SK-N-SH treated with all-trans-retinoic acid at 6 μM for 48 hours (cell line): ENCODE measurements at regions not wholly inside any gene's neighbourhood (a gene's known extent, or its start where the extent isn't known, plus 50 kb on each side); places are given as distances from the start of the nearest gene placed in this dataset.

ENCODE experiments used
- ATAC-seq: fragments of 200-7000 bp; cut with Tn5 transposase; 3 replicates; pipeline ENCODE4 v1.9.1; 2020; ENCODE audit warnings: mild to moderate bottlenecking, moderate library complexity
- ARNTL ChIP-seq: fragments of 450-650 bp; formaldehyde crosslinking; IDR thresholded peaks from 2 replicates; pipeline ENCODE4 v1.5.0; 2020; ENCODE audit warnings: low read depth, mild to moderate bottlenecking, moderate library complexity, borderline replicate concordance
- BACH2 ChIP-seq: fragments of 250-450 bp; sonication (Bioruptor Pico); IDR thresholded peaks from 2 replicates; pipeline ENCODE4 v1.9.0; 2021; ENCODE audit warnings: mild to moderate bottlenecking, borderline replicate concordance
- CSDC2 ChIP-seq: fragments of 250-450 bp; sonication (Bioruptor Pico); IDR thresholded peaks from 2 replicates; pipeline ENCODE4 v1.5.0; 2020; ENCODE audit warnings: mild to moderate bottlenecking, moderate library complexity
- ESRRG ChIP-seq: fragments of 250-450 bp; sonication (Bioruptor Pico); IDR thresholded peaks from 2 replicates; pipeline ENCODE4 v1.6.1; 2021; ENCODE audit warnings: mild to moderate bottlenecking
- GLIS3 ChIP-seq: fragments of 250-450 bp; sonication (Bioruptor Pico); IDR thresholded peaks from 2 replicates; pipeline ENCODE4 v1.5.0; 2020; ENCODE audit warnings: mild to moderate bottlenecking, moderate library complexity
- ISL1 ChIP-seq: fragments of 250-450 bp; sonication (Bioruptor Pico); IDR thresholded peaks from 2 replicates; pipeline ENCODE4 v2.1.2; 2022; ENCODE audit warnings: mild to moderate bottlenecking, moderate library complexity
- OSR1 ChIP-seq: fragments of 250-450 bp; sonication (Bioruptor Pico); IDR thresholded peaks from 2 replicates; pipeline ENCODE4 v1.8.0; 2022; ENCODE audit warnings: moderate library complexity, mild to moderate bottlenecking, inconsistent platforms
- PPARA ChIP-seq: fragments of 250-450 bp; sonication (Bioruptor Pico); IDR thresholded peaks from 2 replicates; pipeline ENCODE4 v1.5.0; 2020; ENCODE audit warnings: mild to moderate bottlenecking, borderline replicate concordance
- RARB ChIP-seq: fragments of 250-450 bp; sonication (Bioruptor Pico); IDR thresholded peaks from 2 replicates; pipeline ENCODE4 v1.8.0; 2021; ENCODE audit warnings: mild to moderate bottlenecking, moderate library complexity
- SNAI2 ChIP-seq: fragments of 250-450 bp; sonication (Bioruptor Pico); IDR thresholded peaks from 2 replicates; pipeline ENCODE4 v1.5.0; 2020; ENCODE audit warnings: mild to moderate bottlenecking, moderate library complexity
- TCF4 ChIP-seq: fragments of 250-450 bp; sonication (Bioruptor Pico); IDR thresholded peaks from 2 replicates; pipeline ENCODE4 v1.8.0; 2021; ENCODE audit warnings: mild to moderate bottlenecking, moderate library complexity, borderline replicate concordance
- TOX ChIP-seq: fragments of 250-450 bp; sonication (Bioruptor Pico); IDR thresholded peaks from 2 replicates; pipeline ENCODE4 v1.8.0; 2021; ENCODE audit warnings: mild to moderate bottlenecking, moderate library complexity, borderline replicate concordance
- ZC3H10 ChIP-seq: fragments of 250-450 bp; sonication (Bioruptor Pico); IDR thresholded peaks from 2 replicates; pipeline ENCODE4 v1.5.1; 2021; ENCODE audit warnings: mild to moderate bottlenecking, moderate library complexity
- ZFP3 ChIP-seq: fragments of 250-450 bp; sonication (Bioruptor Pico); IDR thresholded peaks from 2 replicates; pipeline ENCODE4 v1.5.0; 2020; ENCODE audit warnings: mild to moderate bottlenecking, moderate library complexity
- ZNF565 ChIP-seq: fragments of 450-650 bp; formaldehyde crosslinking; conservative IDR thresholded peaks from 2 replicates; pipeline ENCODE4 v1.5.0; 2020; ENCODE audit warnings: low read depth, mild to moderate bottlenecking, moderate library complexity
- ZNF70 ChIP-seq: fragments of 450-650 bp; formaldehyde crosslinking; IDR thresholded peaks from 2 replicates; pipeline ENCODE4 v1.5.0; 2020; ENCODE audit warnings: mild to moderate bottlenecking, moderate library complexity
- ZNF8 ChIP-seq: fragments of 450-650 bp; formaldehyde crosslinking; IDR thresholded peaks from 2 replicates; pipeline ENCODE4 v1.5.0; 2020; ENCODE audit warnings: mild to moderate bottlenecking, moderate library complexity
- TF ChIP-seq, protein P1 (sequence below): fragments of 250-450 bp; sonication (Bioruptor Pico); IDR thresholded peaks from 2 replicates; pipeline ENCODE4 v1.5.1; 2021; ENCODE audit warnings: mild to moderate bottlenecking, moderate library complexity
- TF ChIP-seq, protein P2 (sequence below): fragments of 250-450 bp; sonication (Bioruptor Pico); IDR thresholded peaks from 2 replicates; pipeline ENCODE4 v1.5.1; 2020; ENCODE audit warnings: low read depth, mild to moderate bottlenecking, moderate library complexity
- TF ChIP-seq, protein P3 (sequence below): fragments of 250-450 bp; sonication (Bioruptor Pico); IDR thresholded peaks from 2 replicates; pipeline ENCODE4 v1.5.0; 2020; ENCODE audit warnings: mild to moderate bottlenecking, moderate library complexity
- TF ChIP-seq, protein P4 (sequence below): fragments of 250-450 bp; sonication (Bioruptor Pico); IDR thresholded peaks from 2 replicates; pipeline ENCODE4 v1.8.0; 2020; ENCODE audit warnings: mild to moderate bottlenecking, moderate library complexity, borderline replicate concordance
- TF ChIP-seq, protein P5 (sequence below): fragments of 250-450 bp; sonication (Bioruptor Pico); IDR thresholded peaks from 2 replicates; pipeline ENCODE4 v1.8.0; 2021; ENCODE audit warnings: low read depth, mild to moderate bottlenecking, moderate library complexity, borderline replicate concordance

DNA sequence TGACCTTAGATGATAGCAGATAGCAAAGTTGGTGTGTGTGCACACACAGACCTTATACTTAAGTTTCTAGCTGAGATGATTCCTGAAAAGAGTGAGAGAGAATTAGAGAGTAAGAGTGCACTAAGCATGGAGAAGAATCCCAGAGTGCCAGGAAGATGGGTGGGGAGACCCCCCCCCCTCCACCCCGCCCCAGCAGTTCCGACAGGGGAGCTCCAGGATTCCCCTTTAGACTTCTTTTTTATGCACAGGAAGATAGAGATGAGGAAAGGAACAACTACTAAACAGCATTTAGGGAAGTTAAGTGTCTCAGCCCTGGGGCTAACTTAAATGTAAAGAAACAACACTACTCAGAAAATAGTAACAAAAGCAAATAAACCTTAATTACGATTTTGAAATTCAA lies 878.0 kb upstream of the GOT2 start:
- no peak for ATAC-seq
- no peak for TF ChIP-seq TOX (CRISPR knock-in tag)
- TF ChIP-seq, protein P1, sequence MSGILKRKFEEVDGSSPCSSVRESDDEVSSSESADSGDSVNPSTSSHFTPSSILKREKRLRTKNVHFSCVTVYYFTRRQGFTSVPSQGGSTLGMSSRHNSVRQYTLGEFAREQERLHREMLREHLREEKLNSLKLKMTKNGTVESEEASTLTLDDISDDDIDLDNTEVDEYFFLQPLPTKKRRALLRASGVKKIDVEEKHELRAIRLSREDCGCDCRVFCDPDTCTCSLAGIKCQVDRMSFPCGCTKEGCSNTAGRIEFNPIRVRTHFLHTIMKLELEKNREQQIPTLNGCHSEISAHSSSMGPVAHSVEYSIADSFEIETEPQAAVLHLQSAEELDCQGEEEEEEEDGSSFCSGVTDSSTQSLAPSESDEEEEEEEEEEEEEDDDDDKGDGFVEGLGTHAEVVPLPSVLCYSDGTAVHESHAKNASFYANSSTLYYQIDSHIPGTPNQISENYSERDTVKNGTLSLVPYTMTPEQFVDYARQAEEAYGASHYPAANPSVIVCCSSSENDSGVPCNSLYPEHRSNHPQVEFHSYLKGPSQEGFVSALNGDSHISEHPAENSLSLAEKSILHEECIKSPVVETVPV: no peak
- TF ChIP-seq ZNF8: no peak
- no peak for TF ChIP-seq PPARA
- TF ChIP-seq OSR1 (CRISPR knock-in tag): no peak
- TF ChIP-seq, protein P2, sequence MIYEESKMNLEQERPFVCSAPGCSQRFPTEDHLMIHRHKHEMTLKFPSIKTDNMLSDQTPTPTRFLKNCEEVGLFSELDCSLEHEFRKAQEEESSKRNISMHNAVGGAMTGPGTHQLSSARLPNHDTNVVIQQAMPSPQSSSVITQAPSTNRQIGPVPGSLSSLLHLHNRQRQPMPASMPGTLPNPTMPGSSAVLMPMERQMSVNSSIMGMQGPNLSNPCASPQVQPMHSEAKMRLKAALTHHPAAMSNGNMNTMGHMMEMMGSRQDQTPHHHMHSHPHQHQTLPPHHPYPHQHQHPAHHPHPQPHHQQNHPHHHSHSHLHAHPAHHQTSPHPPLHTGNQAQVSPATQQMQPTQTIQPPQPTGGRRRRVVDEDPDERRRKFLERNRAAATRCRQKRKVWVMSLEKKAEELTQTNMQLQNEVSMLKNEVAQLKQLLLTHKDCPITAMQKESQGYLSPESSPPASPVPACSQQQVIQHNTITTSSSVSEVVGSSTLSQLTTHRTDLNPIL (CRISPR knock-in tag): no peak
- TF ChIP-seq, protein P3, sequence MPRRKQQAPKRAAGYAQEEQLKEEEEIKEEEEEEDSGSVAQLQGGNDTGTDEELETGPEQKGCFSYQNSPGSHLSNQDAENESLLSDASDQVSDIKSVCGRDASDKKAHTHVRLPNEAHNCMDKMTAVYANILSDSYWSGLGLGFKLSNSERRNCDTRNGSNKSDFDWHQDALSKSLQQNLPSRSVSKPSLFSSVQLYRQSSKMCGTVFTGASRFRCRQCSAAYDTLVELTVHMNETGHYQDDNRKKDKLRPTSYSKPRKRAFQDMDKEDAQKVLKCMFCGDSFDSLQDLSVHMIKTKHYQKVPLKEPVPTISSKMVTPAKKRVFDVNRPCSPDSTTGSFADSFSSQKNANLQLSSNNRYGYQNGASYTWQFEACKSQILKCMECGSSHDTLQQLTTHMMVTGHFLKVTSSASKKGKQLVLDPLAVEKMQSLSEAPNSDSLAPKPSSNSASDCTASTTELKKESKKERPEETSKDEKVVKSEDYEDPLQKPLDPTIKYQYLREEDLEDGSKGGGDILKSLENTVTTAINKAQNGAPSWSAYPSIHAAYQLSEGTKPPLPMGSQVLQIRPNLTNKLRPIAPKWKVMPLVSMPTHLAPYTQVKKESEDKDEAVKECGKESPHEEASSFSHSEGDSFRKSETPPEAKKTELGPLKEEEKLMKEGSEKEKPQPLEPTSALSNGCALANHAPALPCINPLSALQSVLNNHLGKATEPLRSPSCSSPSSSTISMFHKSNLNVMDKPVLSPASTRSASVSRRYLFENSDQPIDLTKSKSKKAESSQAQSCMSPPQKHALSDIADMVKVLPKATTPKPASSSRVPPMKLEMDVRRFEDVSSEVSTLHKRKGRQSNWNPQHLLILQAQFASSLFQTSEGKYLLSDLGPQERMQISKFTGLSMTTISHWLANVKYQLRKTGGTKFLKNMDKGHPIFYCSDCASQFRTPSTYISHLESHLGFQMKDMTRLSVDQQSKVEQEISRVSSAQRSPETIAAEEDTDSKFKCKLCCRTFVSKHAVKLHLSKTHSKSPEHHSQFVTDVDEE (CRISPR knock-in tag): no peak
- no peak for TF ChIP-seq ZFP3
- TF ChIP-seq ZNF70 (CRISPR knock-in tag): no peak
- TF ChIP-seq TCF4 (CRISPR knock-in tag): no peak
- TF ChIP-seq, protein P4, sequence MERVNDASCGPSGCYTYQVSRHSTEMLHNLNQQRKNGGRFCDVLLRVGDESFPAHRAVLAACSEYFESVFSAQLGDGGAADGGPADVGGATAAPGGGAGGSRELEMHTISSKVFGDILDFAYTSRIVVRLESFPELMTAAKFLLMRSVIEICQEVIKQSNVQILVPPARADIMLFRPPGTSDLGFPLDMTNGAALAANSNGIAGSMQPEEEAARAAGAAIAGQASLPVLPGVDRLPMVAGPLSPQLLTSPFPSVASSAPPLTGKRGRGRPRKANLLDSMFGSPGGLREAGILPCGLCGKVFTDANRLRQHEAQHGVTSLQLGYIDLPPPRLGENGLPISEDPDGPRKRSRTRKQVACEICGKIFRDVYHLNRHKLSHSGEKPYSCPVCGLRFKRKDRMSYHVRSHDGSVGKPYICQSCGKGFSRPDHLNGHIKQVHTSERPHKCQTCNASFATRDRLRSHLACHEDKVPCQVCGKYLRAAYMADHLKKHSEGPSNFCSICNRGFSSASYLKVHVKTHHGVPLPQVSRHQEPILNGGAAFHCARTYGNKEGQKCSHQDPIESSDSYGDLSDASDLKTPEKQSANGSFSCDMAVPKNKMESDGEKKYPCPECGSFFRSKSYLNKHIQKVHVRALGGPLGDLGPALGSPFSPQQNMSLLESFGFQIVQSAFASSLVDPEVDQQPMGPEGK (CRISPR knock-in tag): no peak
- TF ChIP-seq ZC3H10: no peak
- no peak for TF ChIP-seq ISL1
- no peak for TF ChIP-seq RARB (CRISPR knock-in tag)
- no peak for TF ChIP-seq GLIS3
- TF ChIP-seq, all 23 proteins: peak for 0

DNA sequence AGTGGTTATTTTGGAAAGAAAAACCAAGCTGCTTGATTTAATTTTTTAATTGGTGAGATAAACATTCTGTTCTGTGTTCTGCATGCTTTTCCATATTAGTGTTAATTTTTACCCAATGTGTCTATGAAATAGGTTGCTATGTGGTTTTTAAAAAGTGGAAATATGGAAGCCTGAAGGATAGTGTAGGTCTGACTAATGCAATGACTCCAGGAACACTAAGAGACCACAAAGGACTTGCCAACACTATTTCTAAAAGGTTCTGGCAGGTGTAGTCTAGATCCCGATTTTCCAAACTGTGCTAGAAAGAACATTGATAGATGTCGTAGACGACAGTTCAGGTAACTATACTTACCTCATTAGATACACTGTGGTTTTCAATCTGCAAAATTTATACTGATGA lies 877.4 kb upstream of the GOT2 start:
- ATAC-seq: no peak
- TF ChIP-seq RARB (CRISPR knock-in tag) (no peak), PPARA (no peak), ARNTL (CRISPR knock-in tag) (no peak), ZNF70 (CRISPR knock-in tag) (no peak), TOX (CRISPR knock-in tag) (no peak), OSR1 (CRISPR knock-in tag) (no peak), ESRRG (CRISPR knock-in tag) (no peak), BACH2 (CRISPR knock-in tag) (no peak), SNAI2 (CRISPR knock-in tag) (no peak), CSDC2 (CRISPR knock-in tag) (no peak), ZFP3 (no peak), ZNF565 (CRISPR knock-in tag) (no peak), GLIS3 (no peak)
- TF ChIP-seq, protein P4 (CRISPR knock-in tag): no peak
- TF ChIP-seq, protein P2 (CRISPR knock-in tag): no peak
- TF ChIP-seq, protein P5, sequence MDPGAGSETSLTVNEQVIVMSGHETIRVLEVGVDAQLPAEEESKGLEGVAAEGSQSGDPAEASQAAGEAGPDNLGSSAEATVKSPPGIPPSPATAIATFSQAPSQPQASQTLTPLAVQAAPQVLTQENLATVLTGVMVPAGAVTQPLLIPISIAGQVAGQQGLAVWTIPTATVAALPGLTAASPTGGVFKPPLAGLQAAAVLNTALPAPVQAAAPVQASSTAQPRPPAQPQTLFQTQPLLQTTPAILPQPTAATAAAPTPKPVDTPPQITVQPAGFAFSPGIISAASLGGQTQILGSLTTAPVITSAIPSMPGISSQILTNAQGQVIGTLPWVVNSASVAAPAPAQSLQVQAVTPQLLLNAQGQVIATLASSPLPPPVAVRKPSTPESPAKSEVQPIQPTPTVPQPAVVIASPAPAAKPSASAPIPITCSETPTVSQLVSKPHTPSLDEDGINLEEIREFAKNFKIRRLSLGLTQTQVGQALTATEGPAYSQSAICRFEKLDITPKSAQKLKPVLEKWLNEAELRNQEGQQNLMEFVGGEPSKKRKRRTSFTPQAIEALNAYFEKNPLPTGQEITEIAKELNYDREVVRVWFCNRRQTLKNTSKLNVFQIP (CRISPR knock-in tag): no peak
- TF ChIP-seq, protein P3 (CRISPR knock-in tag): no peak
